GM21576 (cell line): ENCODE measurements at regions not wholly inside any gene's neighbourhood (a gene's known extent, or its start where the extent isn't known, plus 50 kb on each side); places are given as distances from the start of the nearest gene placed in this dataset.
"Not testable (repeated sequence)": the region's sequence is repeated elsewhere in the genome, so short reads cannot be mapped to it uniquely, and the experiment has no call there.

ENCODE experiments used
- ATAC-seq: cut with Tn5 transposase; IDR thresholded peaks from one replicate; pipeline ENCODE4 v1.9.1; 2021; ENCODE audit warnings: mild to moderate bottlenecking, moderate library complexity; ENCODE audit not compliant: unreplicated experiment

GRCh38 chr18:66894851-66895250 lies 291.0 kb upstream of the CDH19 start:
- ATAC-seq, result no peak

GRCh38 chr18:66892388-66892787 lies 288.5 kb upstream of the CDH19 start:
- not testable (repeated sequence) for ATAC-seq

- no peak for ATAC-seq
Observed at GRCh38 chr18:66874812-66875474, 271.1 kb upstream of the CDH19 start.

- ATAC-seq, result no peak
Observed at GRCh38 chr18:66874375-66874774, 270.5 kb upstream of the CDH19 start.

- ATAC-seq, result no peak
Observed at GRCh38 chr18:66873899-66874298, 270.0 kb upstream of the CDH19 start.

- ATAC-seq, result no peak
Observed at GRCh38 chr18:66872277-66872676, 268.4 kb upstream of the CDH19 start.

- no peak for ATAC-seq
Observed at GRCh38 chr18:66867653-66868052, 263.8 kb upstream of the CDH19 start.

- ATAC-seq, result not testable (repeated sequence)
Observed at GRCh38 chr18:66866427-66866940, 262.6 kb upstream of the CDH19 start.

GRCh38 chr18:66838340-66838987 lies 234.6 kb upstream of the CDH19 start:
- ATAC-seq, result no peak

- no peak for ATAC-seq
Observed at GRCh38 chr18:66833646-66834045, 229.8 kb upstream of the CDH19 start.

GRCh38 chr18:66826211-66826610 lies 222.3 kb upstream of the CDH19 start:
- no peak for ATAC-seq

GRCh38 chr18:66825347-66825746 lies 221.5 kb upstream of the CDH19 start:
- ATAC-seq, result no peak

- ATAC-seq, result no peak
Observed at GRCh38 chr18:66819235-66819634, 215.3 kb upstream of the CDH19 start.

GRCh38 chr18:66813138-66813537 lies 209.2 kb upstream of the CDH19 start:
- no peak for ATAC-seq

- ATAC-seq, result no peak
Observed at GRCh38 chr18:66795051-66795450, 191.2 kb upstream of the CDH19 start.

- no peak for ATAC-seq
Observed at GRCh38 chr18:66792466-66792865, 188.6 kb upstream of the CDH19 start.

- no peak for ATAC-seq
Observed at GRCh38 chr18:66780609-66781008, 176.7 kb upstream of the CDH19 start.

GRCh38 chr18:66778048-66778447 lies 174.2 kb upstream of the CDH19 start:
- ATAC-seq, result no peak

GRCh38 chr18:66769375-66769774 lies 165.5 kb upstream of the CDH19 start:
- no peak for ATAC-seq

- no peak for ATAC-seq
Observed at GRCh38 chr18:66764230-66764629, 160.3 kb upstream of the CDH19 start.

- no peak for ATAC-seq
Observed at GRCh38 chr18:66761166-66761565, 157.3 kb upstream of the CDH19 start.

GRCh38 chr18:66760559-66760958 lies 156.7 kb upstream of the CDH19 start:
- no peak for ATAC-seq
